GM19239 (cell line): ENCODE measurements at regions not wholly inside any gene's neighbourhood (a gene's known extent, or its start where the extent isn't known, plus 50 kb on each side); places are given as distances from the start of the nearest gene placed in this dataset.
"Not testable (repeated sequence)": the region's sequence is repeated elsewhere in the genome, so short reads cannot be mapped to it uniquely, and the experiment has no call there.

Source experiments
- DNase-seq: peaks from one replicate; pipeline ENCODE4 v3.0.0; 2011; ENCODE audit warnings: low spot score; ENCODE audit not compliant: insufficient read length
- FAIRE-seq: peaks from 2 replicates; lab custom pipeline; 2011; peaks lifted over from hg19 to GRCh38; lab: Jason Lieb, UNC

GRCh38 chr2:14047491-14047890 lies 585.0 kb upstream of the LRATD1 start:
- FAIRE-seq (no peak), DNase-seq (no peak)

DNA sequence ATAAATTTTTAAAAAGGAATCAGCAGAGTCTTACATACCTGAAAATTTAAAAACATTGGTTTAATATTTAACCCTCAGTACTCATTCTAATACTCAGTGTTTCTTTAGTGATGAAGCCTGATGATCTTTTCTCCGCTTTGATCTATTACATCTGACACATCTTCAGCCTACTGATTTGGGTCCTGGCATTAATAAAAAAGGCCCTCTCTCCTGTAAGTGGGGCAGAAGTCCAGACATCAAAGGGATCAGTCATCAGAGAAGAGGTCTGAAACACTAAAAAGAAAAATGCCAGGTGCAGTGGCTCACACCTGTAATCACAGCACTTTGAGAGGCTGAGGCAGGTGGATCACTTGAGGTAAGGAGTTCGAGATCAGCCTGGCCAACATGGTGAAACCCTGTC lies 581.1 kb upstream of the LRATD1 start:
- DNase-seq (no peak), FAIRE-seq (no peak)

GRCh38 chr2:14053105-14053504 lies 579.4 kb upstream of the LRATD1 start:
- DNase-seq, result no peak
- FAIRE-seq, result no peak

DNA sequence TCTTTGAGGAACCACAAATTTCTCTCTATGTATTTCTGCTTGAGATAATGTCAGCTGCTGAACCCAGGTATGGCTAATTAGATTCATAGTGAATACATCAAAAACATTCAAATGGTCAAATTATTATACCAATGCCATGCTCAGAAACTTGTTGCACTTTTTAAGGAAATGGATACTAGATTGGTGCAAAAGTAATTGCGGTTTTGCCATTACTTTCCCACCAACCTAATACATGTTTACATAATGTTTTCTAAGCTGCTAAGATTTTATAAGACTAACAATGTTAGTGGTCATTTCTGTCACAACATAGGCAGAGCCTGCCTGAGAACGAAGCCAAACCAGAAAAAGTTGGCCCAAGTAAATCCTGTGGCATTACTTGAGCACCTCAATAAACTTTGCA lies 568.2 kb upstream of the LRATD1 start:
- FAIRE-seq, result no peak
- no peak for DNase-seq

DNA sequence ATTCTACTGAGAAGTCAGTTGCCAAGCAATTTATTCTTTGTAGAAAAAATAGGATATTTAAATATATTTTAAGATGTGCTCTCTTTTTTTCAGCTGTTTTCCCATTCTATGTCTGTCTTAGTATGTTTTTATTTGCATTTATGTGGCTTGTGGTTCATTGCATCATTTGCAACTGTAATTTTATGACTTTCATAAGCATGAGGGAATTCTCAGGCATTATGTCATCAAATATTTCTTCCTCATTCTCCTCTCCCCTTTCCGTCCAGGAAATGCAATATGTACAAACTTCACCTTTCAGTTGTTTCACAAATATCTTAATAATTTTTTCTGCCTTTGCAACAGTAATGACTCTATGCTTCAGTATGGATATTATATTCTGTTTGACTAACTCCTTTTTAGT lies 560.2 kb upstream of the LRATD1 start:
- no peak for FAIRE-seq
- no peak for DNase-seq

DNA sequence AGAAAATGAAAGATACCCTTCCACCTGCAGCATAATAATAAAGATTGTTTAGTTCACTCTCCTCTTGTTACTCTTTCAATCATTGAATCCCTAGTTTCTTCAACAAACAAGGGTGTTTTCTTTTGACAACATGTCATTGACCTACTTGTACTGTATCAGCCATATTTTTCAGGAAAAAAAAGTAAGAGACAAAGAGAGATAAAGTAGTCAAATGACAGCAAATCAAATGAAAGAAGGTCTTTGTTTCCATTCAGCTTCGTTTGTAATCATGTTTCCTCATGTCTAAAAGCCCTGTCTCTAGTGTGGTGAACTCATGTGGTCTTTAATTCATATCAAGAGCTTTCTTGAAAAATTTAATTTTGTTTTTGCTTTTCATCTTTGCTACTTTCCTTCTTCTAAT lies 557.8 kb upstream of the LRATD1 start:
- FAIRE-seq (no peak), DNase-seq (no peak)

DNA sequence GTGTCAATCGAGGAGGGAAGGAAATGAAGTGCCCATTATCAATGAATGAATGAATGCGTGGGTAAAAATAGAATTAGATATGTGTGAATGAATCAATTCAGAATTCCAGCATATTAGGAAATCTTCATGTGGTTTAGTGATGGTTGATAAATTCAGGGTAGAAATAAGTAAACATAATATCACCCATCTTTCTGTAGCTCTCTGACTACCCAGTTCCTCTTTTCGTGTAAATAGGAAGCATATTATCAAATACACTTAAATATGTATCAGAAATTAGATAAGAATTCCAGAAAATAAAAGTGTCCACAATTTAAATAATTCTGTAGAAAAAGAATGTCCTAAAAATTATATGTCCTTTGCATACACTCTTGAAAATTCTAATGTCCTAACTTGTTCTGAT lies 552.9 kb upstream of the LRATD1 start:
- DNase-seq, result no peak

GRCh38 chr2:14081521-14081920 lies 551.0 kb upstream of the LRATD1 start:
- FAIRE-seq, result no peak
- no peak for DNase-seq

More for the DNA sequence above, 552.9 kb upstream of the LRATD1 start:
- no peak for FAIRE-seq

- no peak for FAIRE-seq
- DNase-seq, result no peak
Observed at GRCh38 chr2:14082640-14083039, 549.9 kb upstream of the LRATD1 start.

DNA sequence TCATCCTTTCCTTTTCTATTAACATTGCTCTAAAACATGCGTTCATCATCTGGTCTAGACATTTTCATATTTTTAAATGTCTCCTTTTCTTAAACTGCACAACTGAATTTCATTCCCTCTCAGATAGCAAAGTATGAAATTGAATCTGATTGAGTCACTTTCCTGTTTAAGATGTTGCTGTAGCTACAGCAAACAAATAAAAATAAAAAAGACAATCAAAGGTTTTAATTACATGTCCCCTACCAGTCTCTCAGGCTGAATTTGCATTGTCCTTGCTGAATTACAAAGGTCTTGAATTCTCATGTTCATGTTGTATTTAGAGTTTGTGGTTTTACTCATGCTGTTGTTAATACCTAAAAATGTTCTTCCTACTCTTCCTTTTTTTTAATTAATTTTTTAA lies 537.9 kb upstream of the LRATD1 start:
- FAIRE-seq (no peak), DNase-seq (no peak)

- not testable (repeated sequence) for FAIRE-seq, DNase-seq
Observed at GRCh38 chr2:14099101-14099500, 533.4 kb upstream of the LRATD1 start.

DNA sequence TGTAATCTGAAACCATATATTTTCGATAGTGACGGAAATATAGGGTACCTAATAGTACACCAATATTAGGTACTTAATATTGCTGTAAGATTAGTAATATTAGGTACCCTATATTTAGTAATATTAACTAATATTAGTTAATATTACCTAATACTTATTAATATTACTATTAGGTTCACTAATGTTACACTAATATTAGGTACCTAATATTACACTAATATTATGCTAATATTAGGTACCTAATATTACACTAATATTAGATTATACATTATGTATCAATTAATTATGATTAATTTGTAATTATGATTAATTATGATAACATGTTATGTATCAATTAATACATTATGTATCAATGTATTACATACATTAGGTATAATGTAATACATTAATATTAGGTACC lies 518.2 kb upstream of the LRATD1 start:
- no peak for FAIRE-seq
- no peak for DNase-seq

DNA sequence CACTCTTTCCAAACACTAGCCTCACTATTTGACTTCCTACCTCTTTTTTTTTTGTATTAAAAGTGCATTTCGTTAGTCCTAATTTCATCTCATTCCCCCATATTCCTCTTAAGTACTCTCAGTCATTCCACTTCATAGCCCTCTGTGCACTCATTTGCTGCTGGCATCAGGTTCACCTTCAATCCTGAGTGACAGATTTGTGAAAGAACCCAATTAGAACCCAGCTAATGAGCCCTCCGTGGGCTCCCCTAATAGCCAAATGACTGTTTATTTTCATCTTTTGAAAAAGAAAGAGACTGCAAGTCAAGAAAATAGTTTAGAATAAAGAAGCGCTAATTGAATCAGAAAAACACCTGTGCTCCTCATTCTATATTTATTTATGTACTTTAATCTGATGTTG lies 512.1 kb upstream of the LRATD1 start:
- no peak for DNase-seq
- no peak for FAIRE-seq

DNA sequence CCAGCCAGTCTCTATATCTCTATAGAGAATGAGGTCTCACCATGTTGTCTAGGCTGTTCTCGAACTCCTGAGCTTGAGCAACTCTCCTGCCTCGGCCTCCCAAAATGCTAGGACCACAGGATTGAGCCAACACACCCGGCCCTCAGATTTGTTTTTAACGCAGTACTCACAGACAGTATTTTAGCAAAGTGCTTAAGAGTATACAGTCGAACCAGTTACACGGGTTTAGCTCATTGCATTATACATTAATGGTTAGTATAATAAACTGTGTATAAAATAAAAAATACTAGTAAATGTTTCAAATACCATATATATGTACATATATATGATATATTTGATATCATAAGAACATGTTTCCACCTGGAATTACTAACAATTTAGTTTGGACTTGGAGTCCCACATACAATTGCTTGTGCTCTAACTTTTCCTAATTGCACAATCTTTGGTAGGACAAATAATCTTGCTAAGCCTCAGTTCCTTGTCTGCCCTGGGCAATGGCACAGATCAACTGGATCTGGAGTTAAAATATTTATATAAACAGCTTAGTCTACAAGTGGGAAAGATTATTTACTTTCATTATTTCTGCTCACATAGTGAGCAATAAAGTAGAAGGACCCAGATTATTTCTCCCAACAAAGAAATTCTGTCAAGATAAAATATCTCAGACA lies 508.9 kb upstream of the LRATD1 start:
- FAIRE-seq (no peak), DNase-seq (no peak)

GRCh38 chr2:14125624-14126293 lies 506.8 kb upstream of the LRATD1 start:
- DNase-seq, result no peak
- FAIRE-seq, result no peak

- FAIRE-seq (no peak), DNase-seq (no peak)
Observed at GRCh38 chr2:14126846-14127245, 505.7 kb upstream of the LRATD1 start.

GRCh38 chr2:14127765-14128164 lies 504.8 kb upstream of the LRATD1 start:
- FAIRE-seq (no peak), DNase-seq (no peak)

- FAIRE-seq, result no peak
Observed at GRCh38 chr2:14132386-14132785, 500.1 kb upstream of the LRATD1 start.

DNA sequence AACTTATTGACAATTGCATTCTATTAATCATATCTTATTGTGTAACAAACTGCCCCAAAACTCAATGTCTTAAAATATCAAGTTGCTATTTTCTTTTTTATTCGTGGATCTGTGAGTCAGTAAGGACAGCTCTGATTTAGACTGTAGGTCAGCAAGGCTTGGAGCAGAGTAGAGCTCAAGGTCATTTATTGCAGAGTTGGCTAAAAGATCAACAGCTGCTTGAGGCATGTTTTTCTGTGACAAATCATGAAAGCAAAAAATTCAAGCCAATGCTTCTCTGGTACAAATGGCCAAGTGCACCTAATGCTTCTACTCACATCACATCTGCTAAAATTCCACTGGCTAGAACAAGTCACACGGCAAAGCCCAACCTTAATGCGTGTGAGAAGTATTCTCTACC lies 497.7 kb upstream of the LRATD1 start:
- DNase-seq (no peak), FAIRE-seq (no peak)

More at GRCh38 chr2:14132386-14132785, 500.1 kb upstream of the LRATD1 start:
- no peak for DNase-seq

- DNase-seq (no peak), FAIRE-seq (no peak)
Observed at GRCh38 chr2:14136030-14136429, 496.5 kb upstream of the LRATD1 start.

DNA sequence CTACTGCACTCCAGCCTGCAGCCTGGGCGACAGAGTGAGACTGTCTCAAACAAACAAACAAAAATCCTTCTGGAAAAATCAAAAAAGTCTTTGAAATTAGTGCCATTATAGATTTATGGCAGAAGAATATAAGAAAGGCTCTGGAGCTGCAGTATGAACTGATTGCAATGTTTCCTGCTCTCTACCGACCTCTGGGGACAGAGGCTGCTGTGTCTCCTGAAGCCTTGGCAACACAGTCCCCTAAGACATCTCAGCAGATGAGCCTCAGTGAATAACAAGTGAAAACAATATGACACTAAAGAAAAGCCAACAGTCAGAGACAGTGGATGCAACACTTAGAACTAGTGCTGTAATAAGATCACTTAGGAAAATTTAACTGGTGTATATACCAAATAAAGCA lies 494.9 kb upstream of the LRATD1 start:
- no peak for FAIRE-seq

DNA sequence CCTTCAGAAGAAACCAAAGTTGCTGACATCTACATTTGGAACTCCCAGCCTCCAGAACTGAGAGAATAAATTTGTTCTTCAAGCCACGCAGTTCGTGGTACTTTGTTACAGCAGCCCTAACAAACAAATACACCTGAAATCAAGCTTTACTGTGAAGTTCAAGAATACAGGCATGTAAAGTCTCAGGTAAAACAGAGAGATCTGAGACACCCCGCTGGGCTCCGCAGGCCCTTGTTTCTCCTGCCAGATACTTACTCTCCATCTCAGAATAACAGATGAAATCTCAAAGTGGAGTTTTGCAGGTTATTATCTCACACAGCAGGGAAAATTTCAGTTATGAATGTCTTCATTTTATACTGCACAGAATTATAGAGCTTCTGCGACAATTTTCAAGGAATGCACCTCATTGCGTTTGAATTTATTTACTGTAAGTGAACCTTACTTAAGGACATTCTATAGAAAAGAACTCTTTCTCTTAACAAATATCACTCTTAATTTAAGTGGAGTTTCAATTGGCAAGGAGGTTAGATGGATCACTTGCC lies 492.4 kb upstream of the LRATD1 start:
- no peak for FAIRE-seq

More for the DNA sequence above, 494.9 kb upstream of the LRATD1 start:
- no peak for DNase-seq

More for the DNA sequence above, 492.4 kb upstream of the LRATD1 start:
- DNase-seq, result no peak
